T-helper 2 cell (primary cell): ENCODE measurements at regions not wholly inside any gene's neighbourhood (a gene's known extent, or its start where the extent isn't known, plus 50 kb on each side); places are given as distances from the start of the nearest gene placed in this dataset.
"Not testable (repeated sequence)": the region's sequence is repeated elsewhere in the genome, so short reads cannot be mapped to it uniquely, and the experiment has no call there.

ENCODE experiments used
- DNase-seq, 5 experiments: peaks; one replicate each; pipeline versions ENCODE4 v3.0.0 to v3.0.0-alpha.2; 2012 to 2022

DNA sequence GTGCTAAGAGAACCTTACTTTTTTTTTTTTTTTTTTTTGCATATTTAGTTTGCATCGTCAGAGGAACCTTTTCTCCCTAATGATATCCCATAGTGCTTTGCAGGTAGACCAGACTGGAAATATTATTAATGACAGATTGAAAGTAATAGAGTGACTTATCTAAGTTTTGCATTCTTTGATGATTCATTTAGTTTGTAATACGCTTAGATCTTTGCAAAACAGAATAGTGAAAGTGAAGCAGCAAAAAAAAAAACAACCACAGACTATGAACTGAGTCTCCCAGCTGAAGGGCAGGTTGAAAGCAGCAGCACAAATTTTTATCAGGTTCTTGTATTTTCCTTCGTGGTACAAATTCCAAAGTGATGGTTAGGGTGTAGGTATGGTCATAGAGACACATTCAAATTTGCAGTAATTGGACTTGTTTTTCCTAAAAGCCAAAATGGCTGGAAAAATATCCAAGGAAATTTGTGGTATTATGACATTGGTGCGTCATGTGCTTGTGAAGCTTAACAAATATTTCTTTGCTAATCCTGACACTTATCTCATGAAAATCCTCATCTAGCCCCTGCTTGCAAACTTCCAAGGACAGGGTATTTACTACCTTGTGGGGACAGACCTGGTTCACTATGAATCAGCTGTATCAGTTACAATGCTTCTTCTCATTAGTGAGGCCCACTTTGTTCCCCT, 81.8 kb upstream of the CREB5 start:
- peak in 1 of 5 experiments; percentile 64 for DNase-seq

- DNase-seq, result no peak
These were observed 80.3 kb upstream of the CREB5 start for GRCh38 chr7:28332046-28332445.

GRCh38 chr7:28333548-28333947, 78.8 kb upstream of the CREB5 start:
- DNase-seq, result not testable (repeated sequence)

GRCh38 chr7:28336806-28337205, 75.5 kb upstream of the CREB5 start:
- DNase-seq, result no peak

- DNase-seq, result no peak
These were observed 74.3 kb upstream of the CREB5 start for GRCh38 chr7:28338041-28338440.

DNA sequence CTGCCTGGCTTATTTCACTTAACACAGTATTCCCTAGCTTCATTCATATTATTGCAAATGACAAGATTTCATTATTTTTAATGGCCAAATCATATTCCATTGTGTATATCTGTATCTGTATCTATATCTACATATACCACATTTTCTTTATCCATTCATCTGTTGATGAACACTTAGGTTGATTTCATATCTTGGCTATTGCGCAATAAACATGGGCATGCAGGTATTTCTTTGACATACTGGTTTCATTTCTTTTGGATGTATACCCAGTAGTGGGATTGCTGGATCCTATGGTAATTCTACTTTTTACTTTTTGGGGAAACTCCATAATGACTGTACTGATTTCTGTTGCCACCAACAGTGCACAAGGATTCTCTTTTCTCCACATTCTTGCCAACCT, 68.9 kb upstream of the CREB5 start:
- no peak for DNase-seq

DNA sequence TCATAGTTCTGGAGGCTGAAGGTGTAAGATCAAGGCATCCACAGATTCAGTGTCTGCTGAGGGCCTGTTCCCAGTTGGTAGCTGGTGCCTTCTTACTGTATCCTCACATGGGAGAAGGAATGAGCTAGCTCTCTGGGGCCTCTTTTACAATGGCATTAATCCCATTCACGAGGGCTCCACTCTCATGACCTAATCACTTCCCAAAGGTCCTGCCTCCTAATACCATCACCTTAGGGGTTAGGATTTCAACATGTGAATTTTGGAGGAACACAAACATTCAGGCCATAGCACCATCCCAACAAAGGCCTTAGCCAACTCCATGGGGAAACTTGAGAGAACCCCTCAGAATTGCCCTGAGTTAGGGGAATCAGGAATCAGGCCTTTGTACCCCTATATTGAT, 66.1 kb upstream of the CREB5 start:
- DNase-seq, result no peak

GRCh38 chr7:28346676-28347363, 65.5 kb upstream of the CREB5 start:
- no peak for DNase-seq

DNA sequence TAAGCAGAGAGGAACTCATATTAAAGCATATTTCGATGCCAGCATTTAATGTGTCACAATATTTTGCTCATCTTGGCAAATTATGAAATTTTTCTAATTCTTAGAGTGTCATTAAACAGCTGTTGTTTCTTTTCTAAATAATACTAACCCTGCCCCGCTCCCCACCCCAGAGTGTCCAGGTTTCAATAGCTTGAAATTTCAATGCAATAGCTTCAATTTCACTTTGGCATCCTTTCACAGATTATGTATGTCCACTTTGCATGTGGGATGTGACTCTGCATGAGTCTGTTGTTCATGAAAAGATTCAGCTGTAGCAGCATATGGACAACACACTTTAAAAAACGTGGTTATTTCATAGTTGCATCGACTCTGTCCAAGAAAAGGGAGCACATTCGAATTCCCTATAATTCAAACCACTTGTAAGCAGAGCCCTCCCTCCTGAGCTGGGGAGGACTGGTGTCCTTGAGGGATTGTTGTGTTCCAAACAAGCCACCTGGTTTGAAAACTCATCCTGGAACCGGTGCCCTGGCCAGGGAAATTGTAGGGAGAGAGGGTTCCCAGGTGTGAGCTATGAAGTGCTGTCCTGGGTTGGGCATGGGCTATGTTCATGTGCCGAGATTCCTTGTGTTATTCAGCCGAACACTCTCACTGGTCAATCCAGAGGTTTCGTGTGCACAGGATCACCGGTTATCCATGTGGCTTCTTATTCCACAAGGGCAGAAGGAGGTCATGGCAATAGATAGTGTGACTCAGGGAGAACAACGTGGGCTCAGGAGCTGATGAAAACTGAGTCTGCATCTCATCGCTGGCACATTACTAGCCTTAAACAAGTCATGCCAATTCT, 64.6 kb upstream of the CREB5 start:
- DNase-seq, result no peak

DNA sequence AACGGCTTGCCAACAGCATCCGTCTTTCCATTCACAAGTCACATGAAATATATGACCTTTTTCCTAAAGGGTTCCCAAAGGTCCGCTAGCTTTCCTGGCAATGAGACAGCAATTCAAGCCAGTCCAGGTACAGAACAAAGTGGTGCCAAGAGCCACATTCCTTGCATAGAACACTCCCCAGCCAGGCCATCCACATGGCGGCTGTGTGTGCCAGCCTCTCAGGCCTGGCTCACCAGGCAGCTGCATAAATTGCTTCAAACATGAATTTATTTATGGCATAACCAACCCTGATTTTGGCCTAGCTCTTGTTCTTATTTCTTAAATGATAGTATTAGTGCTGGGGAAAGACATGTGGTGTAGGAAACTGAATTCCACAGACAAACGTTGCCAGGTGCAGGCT, 63.7 kb upstream of the CREB5 start:
- DNase-seq, result no peak

GRCh38 chr7:28349637-28350036, 62.7 kb upstream of the CREB5 start:
- no peak for DNase-seq

DNA sequence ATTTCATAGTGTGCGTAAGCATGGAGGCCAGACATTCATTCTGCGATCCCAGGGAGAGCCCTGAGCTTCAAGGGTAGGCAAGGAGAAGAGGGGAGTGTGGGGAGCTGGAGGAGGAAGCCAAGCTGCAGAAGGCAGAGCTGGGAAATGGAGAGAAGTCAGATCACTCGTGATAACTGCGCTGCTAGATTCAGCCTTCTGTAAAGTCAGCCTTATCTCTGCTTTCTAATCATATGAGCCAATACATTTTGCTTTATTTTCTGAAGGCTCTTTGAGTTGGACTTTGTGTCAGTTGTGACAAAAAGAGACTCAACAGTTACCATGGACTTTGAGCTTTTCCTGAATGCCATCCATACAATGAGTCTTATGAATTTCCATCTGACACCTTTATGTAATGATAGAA, 61.7 kb upstream of the CREB5 start:
- DNase-seq, result no peak

DNA sequence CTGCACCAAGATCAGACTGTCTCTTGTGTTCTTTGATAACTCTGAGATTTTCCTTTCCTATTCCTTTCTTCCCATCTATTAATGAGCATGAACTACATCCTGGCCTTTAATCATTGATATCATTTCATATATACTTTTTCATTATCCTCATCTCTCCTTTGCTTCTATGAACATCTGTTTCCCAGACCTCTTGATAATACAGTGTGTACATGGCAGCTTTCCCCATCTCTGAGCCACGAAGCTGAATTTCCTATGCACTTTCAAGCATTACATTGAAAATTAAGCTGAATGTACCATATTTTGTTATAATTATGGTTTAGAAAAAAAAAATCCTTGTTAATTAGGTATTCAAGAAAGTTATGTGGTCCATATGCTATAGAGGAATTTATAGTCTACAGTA, 60.9 kb upstream of the CREB5 start:
- DNase-seq, result no peak

GRCh38 chr7:28354601-28355402, 57.5 kb upstream of the CREB5 start:
- DNase-seq, result no peak

DNA sequence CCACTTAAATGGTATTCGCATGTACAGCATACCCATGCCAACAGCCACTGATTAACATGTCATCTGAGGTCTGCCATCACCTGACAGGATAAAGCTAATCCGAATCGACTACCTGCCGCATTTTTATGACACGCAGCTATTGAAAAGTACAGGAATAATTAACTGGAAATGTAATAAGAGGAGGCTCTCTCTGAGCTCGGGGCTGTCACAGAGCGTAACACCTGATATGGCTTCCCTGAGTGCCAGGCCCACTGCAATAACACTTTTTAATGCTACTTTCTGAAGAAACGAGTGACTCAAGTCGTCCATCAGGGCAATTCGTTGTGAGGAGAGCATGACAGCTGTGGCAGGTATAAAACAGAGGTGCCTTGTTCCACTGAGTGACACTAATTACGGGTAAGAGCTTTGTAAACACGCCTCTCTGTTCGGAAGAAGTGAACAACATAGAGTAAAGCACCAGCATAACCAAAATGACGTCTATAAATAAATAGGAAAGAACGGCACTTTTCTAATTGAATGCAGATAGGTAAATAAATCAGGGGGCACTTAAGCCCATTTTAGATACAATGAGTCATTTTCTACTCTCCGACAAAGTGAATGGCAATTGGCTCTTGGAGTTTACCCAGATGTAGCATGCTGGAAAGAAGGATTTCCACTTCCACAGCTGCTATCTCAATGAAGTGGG, 56.5 kb upstream of the CREB5 start:
- no peak for DNase-seq

DNA sequence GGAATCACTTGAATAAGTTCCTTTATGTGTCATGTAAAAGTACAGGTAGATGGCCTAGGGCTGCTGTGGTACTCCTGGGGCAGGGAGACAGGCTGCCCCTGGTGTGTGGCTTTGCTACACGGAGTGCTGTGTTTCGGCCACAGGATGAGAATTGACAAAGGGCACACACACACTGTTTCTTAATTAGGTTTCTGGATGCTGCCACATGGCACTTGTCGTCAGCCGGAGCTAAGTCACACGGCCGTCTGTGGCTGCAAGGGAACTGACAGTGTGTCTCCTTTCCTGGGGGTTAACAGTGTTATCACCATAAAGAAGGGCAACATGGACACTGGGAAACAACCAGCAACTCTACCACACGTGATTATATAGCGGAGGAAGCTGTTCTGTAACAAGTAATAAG, 55.7 kb upstream of the CREB5 start:
- DNase-seq, result no peak

DNA sequence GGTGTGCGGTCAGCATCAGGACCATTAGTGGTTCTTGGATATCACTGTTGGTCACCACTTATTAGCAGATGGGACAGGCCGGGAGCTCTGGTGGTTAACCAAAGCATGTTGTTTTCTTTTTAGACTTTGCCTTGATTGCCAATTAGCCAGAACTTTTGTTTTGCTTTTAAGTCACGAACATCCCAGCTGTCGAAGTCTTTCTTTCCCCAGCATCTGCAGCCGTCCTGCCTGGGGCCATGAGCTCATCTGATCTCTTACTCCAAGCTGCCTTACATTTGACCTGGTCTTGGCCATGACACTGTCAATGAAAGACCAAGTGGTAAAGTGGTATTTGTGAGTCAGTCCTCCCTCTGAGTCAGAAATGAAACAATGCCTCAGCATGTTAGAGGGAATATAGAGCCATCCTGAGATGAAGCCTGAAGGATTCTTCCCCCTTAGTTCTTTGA, 53.9 kb upstream of the CREB5 start:
- DNase-seq, result no peak

- DNase-seq, result no peak
These were observed 51.6 kb upstream of the CREB5 start for GRCh38 chr7:28360739-28361138.

DNA sequence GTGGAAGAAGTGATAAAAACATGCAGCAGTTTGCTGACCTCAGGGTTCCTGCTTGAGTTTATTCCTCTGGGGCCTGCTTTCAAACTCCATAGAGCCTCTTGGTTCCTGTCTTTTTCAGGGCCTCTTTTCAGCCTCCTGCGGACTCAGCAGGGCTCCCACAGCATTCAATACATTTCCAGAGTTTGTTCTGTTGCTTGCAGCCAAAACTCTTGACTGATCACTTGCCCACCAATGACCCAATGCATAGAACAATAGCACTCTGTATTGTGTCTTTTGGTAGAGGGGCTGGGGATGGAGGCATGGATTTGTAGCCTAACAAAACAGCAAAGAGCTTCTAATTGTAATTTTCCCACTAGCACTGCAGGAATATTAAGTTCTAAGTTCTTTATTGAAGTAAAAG, 50.8 kb upstream of the CREB5 start:
- no peak for DNase-seq

GRCh38 chr7:28362182-28362581, 50.1 kb upstream of the CREB5 start:
- DNase-seq, result no peak
